Mammary epithelial cell (primary cell): ENCODE measurements at regions not wholly inside any gene's neighbourhood (a gene's known extent, or its start where the extent isn't known, plus 50 kb on each side); places are given as distances from the start of the nearest gene placed in this dataset.

Experiments
- EZH2 ChIP-seq: IDR thresholded peaks from 2 replicates; pipeline ENCODE4 v1.6.1; 2012; ENCODE audit warnings: low read length, inconsistent platforms, borderline replicate concordance
- TF ChIP-seq, protein P1 (sequence below), 2 donors: IDR thresholded peaks in 1 of 2; conservative IDR thresholded peaks in 1 of 2; 2 replicates each; pipeline ENCODE4 v1.5.1; 2011 to 2012; ENCODE audit warnings: inconsistent platforms in 2 of 2, low read length in 2 of 2, mild to moderate bottlenecking in 2 of 2, control low read depth in 1 of 2, low read depth in 1 of 2; ENCODE audit not compliant: insufficient read depth in 1 of 2; ENCODE audit errors: extremely low read depth in 1 of 2

DNA sequence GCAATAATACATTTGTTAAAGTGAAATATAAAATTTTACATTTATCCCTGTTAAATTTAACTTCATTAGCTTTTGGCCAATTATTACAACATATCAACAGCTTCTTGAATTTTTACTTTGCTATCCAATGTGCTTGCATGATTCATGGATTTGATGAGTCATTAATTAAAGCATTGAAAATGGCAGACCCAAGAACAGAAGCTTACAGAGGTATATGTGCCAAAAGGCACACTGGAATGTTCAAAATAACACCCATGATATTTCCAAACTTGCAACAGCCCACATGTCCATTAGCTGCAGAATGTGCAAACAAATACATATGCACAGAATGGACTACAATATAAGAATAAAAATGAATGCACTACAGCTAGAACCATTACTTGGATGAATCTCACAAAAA is 76.4 kb upstream of the MAN1A2 start:
- TF ChIP-seq, protein P1, sequence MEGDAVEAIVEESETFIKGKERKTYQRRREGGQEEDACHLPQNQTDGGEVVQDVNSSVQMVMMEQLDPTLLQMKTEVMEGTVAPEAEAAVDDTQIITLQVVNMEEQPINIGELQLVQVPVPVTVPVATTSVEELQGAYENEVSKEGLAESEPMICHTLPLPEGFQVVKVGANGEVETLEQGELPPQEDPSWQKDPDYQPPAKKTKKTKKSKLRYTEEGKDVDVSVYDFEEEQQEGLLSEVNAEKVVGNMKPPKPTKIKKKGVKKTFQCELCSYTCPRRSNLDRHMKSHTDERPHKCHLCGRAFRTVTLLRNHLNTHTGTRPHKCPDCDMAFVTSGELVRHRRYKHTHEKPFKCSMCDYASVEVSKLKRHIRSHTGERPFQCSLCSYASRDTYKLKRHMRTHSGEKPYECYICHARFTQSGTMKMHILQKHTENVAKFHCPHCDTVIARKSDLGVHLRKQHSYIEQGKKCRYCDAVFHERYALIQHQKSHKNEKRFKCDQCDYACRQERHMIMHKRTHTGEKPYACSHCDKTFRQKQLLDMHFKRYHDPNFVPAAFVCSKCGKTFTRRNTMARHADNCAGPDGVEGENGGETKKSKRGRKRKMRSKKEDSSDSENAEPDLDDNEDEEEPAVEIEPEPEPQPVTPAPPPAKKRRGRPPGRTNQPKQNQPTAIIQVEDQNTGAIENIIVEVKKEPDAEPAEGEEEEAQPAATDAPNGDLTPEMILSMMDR (conservative IDR thresholded peaks at IDR 0.05 in 1 of 2, IDR thresholded peaks at IDR 0.05 in 1 of 2; ENCODE audit: extremely low read depth in 1 of 2, insufficient read depth in 1 of 2, low read depth in 1 of 2, low read length in 2 of 2) = no peak
- no peak for TF ChIP-seq EZH2
